Gastrocnemius medialis (tissue), 4 donors: ENCODE measurements at regions not wholly inside any gene's neighbourhood (a gene's known extent, or its start where the extent isn't known, plus 50 kb on each side); places are given as distances from the start of the nearest gene placed in this dataset.

Source experiments
- POLR2A ChIP-seq, 2 donors: fragments of 450-650 bp; IDR thresholded peaks; one replicate each; pipeline ENCODE4 v1.6.1; 2017; ENCODE audit warnings: antibody characterized with exemption in 2 of 2, mild to moderate bottlenecking in 2 of 2, moderate library complexity in 2 of 2
- TF ChIP-seq, protein P1 (sequence below), 5 experiments: fragments of 450-650 bp in 3 of 5; fragments of 200-600 bp in 2 of 5; sonication (generic) in 2 of 5; IDR thresholded peaks in 4 of 5; conservative IDR thresholded peaks in 1 of 5; 1 replicate in 4 of 5; 2 replicates in 1 of 5; pipeline ENCODE4 v1.5.1; 2016 to 2019; ENCODE audit warnings: antibody characterized with exemption in 5 of 5, mild to moderate bottlenecking in 3 of 5, moderate library complexity in 3 of 5

- TF ChIP-seq, protein P1, sequence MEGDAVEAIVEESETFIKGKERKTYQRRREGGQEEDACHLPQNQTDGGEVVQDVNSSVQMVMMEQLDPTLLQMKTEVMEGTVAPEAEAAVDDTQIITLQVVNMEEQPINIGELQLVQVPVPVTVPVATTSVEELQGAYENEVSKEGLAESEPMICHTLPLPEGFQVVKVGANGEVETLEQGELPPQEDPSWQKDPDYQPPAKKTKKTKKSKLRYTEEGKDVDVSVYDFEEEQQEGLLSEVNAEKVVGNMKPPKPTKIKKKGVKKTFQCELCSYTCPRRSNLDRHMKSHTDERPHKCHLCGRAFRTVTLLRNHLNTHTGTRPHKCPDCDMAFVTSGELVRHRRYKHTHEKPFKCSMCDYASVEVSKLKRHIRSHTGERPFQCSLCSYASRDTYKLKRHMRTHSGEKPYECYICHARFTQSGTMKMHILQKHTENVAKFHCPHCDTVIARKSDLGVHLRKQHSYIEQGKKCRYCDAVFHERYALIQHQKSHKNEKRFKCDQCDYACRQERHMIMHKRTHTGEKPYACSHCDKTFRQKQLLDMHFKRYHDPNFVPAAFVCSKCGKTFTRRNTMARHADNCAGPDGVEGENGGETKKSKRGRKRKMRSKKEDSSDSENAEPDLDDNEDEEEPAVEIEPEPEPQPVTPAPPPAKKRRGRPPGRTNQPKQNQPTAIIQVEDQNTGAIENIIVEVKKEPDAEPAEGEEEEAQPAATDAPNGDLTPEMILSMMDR (IDR thresholded peaks at IDR 0.05 in 4 of 5, conservative IDR thresholded peaks at IDR 0.05 in 1 of 5) = no peak
- no peak for TF ChIP-seq POLR2A (IDR thresholded peaks at IDR 0.05)
Observed at GRCh38 chr4:91746551-91746950, 557.2 kb upstream of the GRID2 start.
